NT2/D1 (cell line): ENCODE measurements at regions not wholly inside any gene's neighbourhood (a gene's known extent, or its start where the extent isn't known, plus 50 kb on each side); places are given as distances from the start of the nearest gene placed in this dataset.
A peak's percentile ranks its signal among the peaks of the same experiment; 100 is the strongest.

Source experiments
- DNase-seq: peaks from one replicate; pipeline ENCODE4 v3.0.0-alpha.2; 2011; ENCODE audit warnings: low read depth, low spot score
- H3K27me3 ChIP-seq: 2 replicates; pipeline ENCODE4 v1.6.0; 2011; ENCODE audit warnings: mild to moderate bottlenecking; ENCODE audit not compliant: insufficient read length, insufficient read depth
- H3K36me3 ChIP-seq: 2 replicates; pipeline ENCODE4 v1.6.1; 2011; ENCODE audit warnings: mild to moderate bottlenecking, low read length, mixed read lengths; ENCODE audit not compliant: insufficient read depth, insufficient read length
- H3K4me1 ChIP-seq: 2 replicates; pipeline ENCODE4 v1.5.1; 2011; ENCODE audit not compliant: insufficient read depth, insufficient read length
- H3K4me3 ChIP-seq: 2 replicates; pipeline ENCODE4 v1.5.1; 2011; ENCODE audit warnings: low read depth; ENCODE audit not compliant: insufficient read length
- H3K9ac ChIP-seq: 2 replicates; pipeline ENCODE4 v1.6.0; 2011; ENCODE audit warnings: low read depth; ENCODE audit not compliant: insufficient read length
- H3K9me3 ChIP-seq: 2 replicates; pipeline ENCODE4 v1.5.1; 2011; ENCODE audit warnings: mild to moderate bottlenecking, low read length; ENCODE audit not compliant: insufficient read depth
- SUZ12 ChIP-seq: IDR thresholded peaks from 2 replicates; pipeline ENCODE4 v1.6.1; 2011; ENCODE audit not compliant: insufficient read length, insufficient read depth; ENCODE audit errors: extremely low read depth
- YY1 ChIP-seq: IDR thresholded peaks from 2 replicates; pipeline ENCODE4 v1.6.1; 2011; ENCODE audit not compliant: insufficient read length, insufficient read depth
- ZNF274 ChIP-seq: IDR thresholded peaks from 2 replicates; pipeline ENCODE4 v1.6.1; 2011; ENCODE audit warnings: mild to moderate bottlenecking, low read depth, low read length

GRCh38 chr3:188955919-188956318 lies 215.9 kb upstream of the TPRG1 start:
- Histone ChIP-seq H3K36me3 (no peaks in the 10 kb centered on the region), H3K9ac (no peak overlapping the region), H3K4me3 (no peak overlapping the region), H3K9me3 (no peaks in the 10 kb centered on the region), H3K27me3 (no peaks in the 10 kb centered on the region), H3K4me1 (no peaks in the 10 kb centered on the region)
- no peak for TF ChIP-seq SUZ12
- TF ChIP-seq YY1 = no peak
- no peak for TF ChIP-seq ZNF274
- no peak for DNase-seq

GRCh38 chr3:188956839-188957489 lies 214.8 kb upstream of the TPRG1 start:
- no peaks in the 10 kb centered on the region for H3K36me3 ChIP-seq
- no peak overlapping the region for H3K4me3 ChIP-seq
- peak; percentile 58 for DNase-seq
- no peaks in the 10 kb centered on the region for H3K27me3 ChIP-seq
- H3K9me3 ChIP-seq = no peaks in the 10 kb centered on the region
- no peaks in the 10 kb centered on the region for H3K4me1 ChIP-seq
- no peak overlapping the region for H3K9ac ChIP-seq
- TF ChIP-seq YY1 (no peak), SUZ12 (no peak)

- Histone ChIP-seq H3K4me3 (no peak overlapping the region), H3K4me1 (no peaks in the 10 kb centered on the region), H3K27me3 (no peaks in the 10 kb centered on the region), H3K9ac (no peak overlapping the region), H3K9me3 (no peaks in the 10 kb centered on the region), H3K36me3 (no peaks in the 10 kb centered on the region)
- no peak for TF ChIP-seq SUZ12
- TF ChIP-seq ZNF274 = no peak
- no peak for TF ChIP-seq YY1
- DNase-seq = no peak
Measured at GRCh38 chr3:188959013-188959412, 212.8 kb upstream of the TPRG1 start.

GRCh38 chr3:188962253-188963247 lies 209.2 kb upstream of the TPRG1 start:
- Histone ChIP-seq H3K4me3 (no peak overlapping the region), H3K9ac (no peak overlapping the region), H3K27me3 (no peaks in the 10 kb centered on the region), H3K4me1 (no peaks in the 10 kb centered on the region), H3K36me3 (no peaks in the 10 kb centered on the region), H3K9me3 (no peaks in the 10 kb centered on the region)
- TF ChIP-seq SUZ12 = no peak
- no peak for TF ChIP-seq ZNF274
- no peak for DNase-seq

GRCh38 chr3:188964957-188965356 lies 206.8 kb upstream of the TPRG1 start:
- Histone ChIP-seq H3K36me3 (no peaks in the 10 kb centered on the region), H3K4me1 (no peaks in the 10 kb centered on the region), H3K27me3 (no peaks in the 10 kb centered on the region), H3K9me3 (no peaks in the 10 kb centered on the region), H3K4me3 (no peak overlapping the region), H3K9ac (no peak overlapping the region)
- no peak for DNase-seq
- TF ChIP-seq SUZ12 = no peak
- no peak for TF ChIP-seq ZNF274
- TF ChIP-seq YY1 = no peak

- H3K9me3 ChIP-seq = no peaks in the 10 kb centered on the region
- no peaks in the 10 kb centered on the region for H3K36me3 ChIP-seq
- H3K9ac ChIP-seq = no peak overlapping the region
- no peak for DNase-seq
- no peaks in the 10 kb centered on the region for H3K27me3 ChIP-seq
- TF ChIP-seq ZNF274 (no peak), YY1 (no peak), SUZ12 (no peak)
- no peak overlapping the region for H3K4me3 ChIP-seq
- H3K4me1 ChIP-seq = no peaks in the 10 kb centered on the region
Measured at GRCh38 chr3:188972310-188972709, 199.5 kb upstream of the TPRG1 start.
